Breast epithelium (tissue), 3 donors: ENCODE measurements at regions not wholly inside any gene's neighbourhood (a gene's known extent, or its start where the extent isn't known, plus 50 kb on each side); places are given as distances from the start of the nearest gene placed in this dataset.

Experiments used
- CTCF ChIP-seq, 3 donors: fragments of 450-650 bp; IDR thresholded peaks; one replicate each; pipeline ENCODE4 v1.5.1; 2016 to 2017; ENCODE audit warnings: antibody characterized with exemption in 3 of 3, mild to moderate bottlenecking in 3 of 3, moderate library complexity in 3 of 3
- POLR2AphosphoS5 ChIP-seq, 3 donors: sonication (generic); formaldehyde crosslinking; IDR thresholded peaks; one replicate each; pipeline ENCODE4 v1.6.1; 2017; ENCODE audit warnings: antibody characterized with exemption in 3 of 3

GRCh38 chr2:13089971-13090370, 373.2 kb downstream of the TRIB2 start:
- no peak for TF ChIP-seq CTCF (IDR thresholded peaks at IDR 0.05)
- TF ChIP-seq POLR2AphosphoS5 (IDR thresholded peaks at IDR 0.05), result no peak
